Islet of Langerhans (tissue), 1 donor: ENCODE measurements at regions not wholly inside any gene's neighbourhood (a gene's known extent, or its start where the extent isn't known, plus 50 kb on each side); places are given as distances from the start of the nearest gene placed in this dataset.

Source experiments
- FAIRE-seq: peaks from one replicate; lab custom pipeline; 2011; peaks lifted over from hg19 to GRCh38; lab: Jason Lieb, UNC

- no peak for FAIRE-seq
Observed at GRCh38 chr3:176969066-176969465, 228.2 kb downstream of the TBL1XR1 start.

- FAIRE-seq: no peak
Observed at GRCh38 chr3:176968631-176969030, 228.7 kb downstream of the TBL1XR1 start.

- FAIRE-seq: no peak
Observed at GRCh38 chr3:176967522-176967921, 229.8 kb downstream of the TBL1XR1 start.

GRCh38 chr3:176964661-176965060 lies 232.6 kb downstream of the TBL1XR1 start:
- FAIRE-seq: no peak

GRCh38 chr3:176961916-176962315 lies 235.4 kb downstream of the TBL1XR1 start:
- no peak for FAIRE-seq

- no peak for FAIRE-seq
Observed at GRCh38 chr3:176959867-176960266, 237.4 kb downstream of the TBL1XR1 start.

GRCh38 chr3:176958560-176958959 lies 238.7 kb downstream of the TBL1XR1 start:
- no peak for FAIRE-seq

- FAIRE-seq: no peak
Observed at GRCh38 chr3:176954517-176954916, 242.8 kb downstream of the TBL1XR1 start.

GRCh38 chr3:176953106-176954060 lies 243.9 kb downstream of the TBL1XR1 start:
- no peak for FAIRE-seq

- FAIRE-seq: no peak
Observed at GRCh38 chr3:176951586-176952292, 245.5 kb downstream of the TBL1XR1 start.

- FAIRE-seq: no peak
Observed at GRCh38 chr3:176951144-176951543, 246.1 kb downstream of the TBL1XR1 start.

GRCh38 chr3:176950743-176951142 lies 246.5 kb downstream of the TBL1XR1 start:
- no peak for FAIRE-seq

- FAIRE-seq: no peak
Observed at GRCh38 chr3:176948151-176948550, 249.1 kb downstream of the TBL1XR1 start.

GRCh38 chr3:176946202-176946601 lies 251.1 kb downstream of the TBL1XR1 start:
- FAIRE-seq: no peak

- FAIRE-seq: no peak
Observed at GRCh38 chr3:176942305-176942704, 255.0 kb downstream of the TBL1XR1 start.

- no peak for FAIRE-seq
Observed at GRCh38 chr3:176941689-176942088, 255.6 kb downstream of the TBL1XR1 start.

GRCh38 chr3:176939022-176939817 lies 258.1 kb downstream of the TBL1XR1 start:
- peak; percentile 99 for FAIRE-seq

- peak; percentile 53 for FAIRE-seq
Observed at GRCh38 chr3:176937994-176938393, 259.3 kb downstream of the TBL1XR1 start.

GRCh38 chr3:176937541-176937940 lies 259.7 kb downstream of the TBL1XR1 start:
- FAIRE-seq: no peak

GRCh38 chr3:176935194-176935888 lies 261.9 kb downstream of the TBL1XR1 start:
- FAIRE-seq: no peak

- FAIRE-seq: peak; percentile 60
Observed at GRCh38 chr3:176934698-176935097, 262.6 kb downstream of the TBL1XR1 start.

GRCh38 chr3:176933704-176934103 lies 263.6 kb downstream of the TBL1XR1 start:
- FAIRE-seq: no peak
